ENCODE measurements at regions not wholly inside any gene's neighbourhood (a gene's known extent, or its start where the extent isn't known, plus 50 kb on each side); places are given as distances from the start of the nearest gene placed in this dataset.

DNA sequence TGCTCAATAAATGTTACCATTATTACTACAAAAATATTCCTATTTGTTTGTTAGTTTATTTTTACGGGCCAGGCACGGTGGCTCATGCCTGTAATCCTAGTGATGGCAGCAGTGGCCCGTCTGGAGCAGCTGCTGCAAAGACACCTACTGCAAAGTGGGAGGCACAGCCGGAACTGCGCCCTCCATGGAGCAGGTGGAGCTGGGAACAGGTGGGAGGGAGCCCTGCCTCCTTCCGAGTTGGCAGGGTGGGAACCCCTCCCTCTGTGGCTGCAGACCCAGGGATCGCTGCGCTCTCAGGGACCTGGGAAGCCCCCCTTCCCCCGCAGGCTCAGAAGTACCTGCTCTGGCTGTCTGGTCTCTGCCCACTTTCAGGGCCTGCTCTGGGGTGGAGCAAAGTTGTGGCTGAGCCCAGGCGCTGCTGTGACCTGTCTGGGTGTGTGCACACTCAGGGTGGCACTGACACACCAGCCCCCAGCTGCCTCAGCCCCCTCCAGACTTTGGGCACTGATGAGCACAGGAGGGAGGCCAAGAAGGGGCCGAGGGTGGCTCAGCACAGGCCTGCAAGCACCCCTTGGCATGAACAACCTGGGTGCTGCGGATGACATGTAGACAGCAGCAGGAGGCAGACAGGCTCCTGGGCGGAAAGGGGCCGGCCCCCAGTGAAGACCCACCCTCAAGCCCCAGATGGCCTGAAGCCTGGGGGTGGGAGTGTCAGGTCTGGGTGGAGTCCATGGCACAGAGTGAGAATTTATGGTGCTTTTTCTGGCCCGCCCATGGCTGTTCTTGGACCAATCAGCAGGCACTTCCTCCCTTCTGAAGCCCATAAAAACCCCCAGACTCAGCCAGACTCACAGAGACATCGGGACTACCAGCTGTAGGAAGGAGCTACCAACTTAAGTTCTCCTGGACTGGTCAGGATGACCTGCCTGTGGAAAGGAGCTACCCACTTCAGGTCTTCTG, 103.7 kb upstream of the CLMP start:
- no peak overlapping the region for H3K4me3 ChIP-seq (ENCODE audit: low read depth, low read length)
- no peak for TF ChIP-seq CTCF (IDR thresholded peaks at IDR 0.05; ENCODE audit: borderline replicate concordance, insufficient read depth, low read depth, low read length)

- no peak for TF ChIP-seq CTCF (IDR thresholded peaks at IDR 0.05; ENCODE audit: borderline replicate concordance, insufficient read depth, low read depth, low read length)
- H3K4me3 ChIP-seq (ENCODE audit: low read depth, low read length), result no peak overlapping the region
Measured at GRCh38 chr11:123292647-123293046, 97.6 kb upstream of the CLMP start.

- TF ChIP-seq CTCF (IDR thresholded peaks at IDR 0.05; ENCODE audit: borderline replicate concordance, insufficient read depth, low read depth, low read length), result no peak
- no peak overlapping the region for H3K4me3 ChIP-seq (ENCODE audit: low read depth, low read length)
Measured at GRCh38 chr11:123291201-123291869, 96.3 kb upstream of the CLMP start.

- TF ChIP-seq CTCF (IDR thresholded peaks at IDR 0.05; ENCODE audit: borderline replicate concordance, insufficient read depth, low read depth, low read length), result no peak
- no peak overlapping the region for H3K4me3 ChIP-seq (ENCODE audit: low read depth, low read length)
Measured at GRCh38 chr11:123286761-123287160, 91.7 kb upstream of the CLMP start.

GRCh38 chr11:123286255-123286654, 91.2 kb upstream of the CLMP start:
- no peak for TF ChIP-seq CTCF (IDR thresholded peaks at IDR 0.05; ENCODE audit: borderline replicate concordance, insufficient read depth, low read depth, low read length)
- H3K4me3 ChIP-seq (ENCODE audit: low read depth, low read length), result no peak overlapping the region

- no peak for TF ChIP-seq CTCF (IDR thresholded peaks at IDR 0.05; ENCODE audit: borderline replicate concordance, insufficient read depth, low read depth, low read length)
- no peak overlapping the region for H3K4me3 ChIP-seq (ENCODE audit: low read depth, low read length)
Measured at GRCh38 chr11:123284454-123284853, 89.4 kb upstream of the CLMP start.
